Right ventricle myocardium superior (tissue), 1 donor: ENCODE measurements at regions not wholly inside any gene's neighbourhood (a gene's known extent, or its start where the extent isn't known, plus 50 kb on each side); places are given as distances from the start of the nearest gene placed in this dataset.

Source experiments
- ATAC-seq: fragments of 200-7000 bp; cut with Tn5 transposase; one replicate; pipeline ENCODE4 v1.9.1; 2020; ENCODE audit warnings: mild to moderate bottlenecking; ENCODE audit not compliant: poor library complexity
- DNase-seq: peaks from one replicate; pipeline ENCODE4 v3.0.0-alpha.2; 2020
- intact Hi-C: fragments of 100-400 bp; cut with DNase I; formaldehyde crosslinking; loops from one replicate; pipeline ENCODE4 v1.11.2; 2022
- donor health status: DM: no; HTN: yes; CAD: no; lungs with severe emphysema.

DNA sequence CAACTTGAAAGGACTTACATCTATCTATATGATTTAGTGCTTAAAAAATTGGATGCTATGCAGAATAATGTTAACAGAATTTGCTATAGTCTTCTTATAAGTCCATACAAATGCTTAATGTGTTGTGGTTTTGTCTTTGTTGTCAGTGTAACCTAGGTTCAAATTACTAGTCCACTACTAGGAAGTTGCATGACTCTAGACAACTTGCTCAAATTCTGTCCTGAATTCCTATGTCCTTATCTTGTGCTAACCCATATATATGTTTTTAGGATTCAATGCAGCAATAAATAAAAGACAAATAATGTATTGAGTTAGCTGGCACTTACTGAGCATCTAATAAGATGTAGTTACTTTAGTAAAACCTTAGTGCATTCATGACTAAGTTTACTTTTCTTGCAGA, 276.5 kb upstream of the KCNMB2 start:
- intact Hi-C loops = no loop called here
- ATAC-seq (no peak), DNase-seq (no peak)

DNA sequence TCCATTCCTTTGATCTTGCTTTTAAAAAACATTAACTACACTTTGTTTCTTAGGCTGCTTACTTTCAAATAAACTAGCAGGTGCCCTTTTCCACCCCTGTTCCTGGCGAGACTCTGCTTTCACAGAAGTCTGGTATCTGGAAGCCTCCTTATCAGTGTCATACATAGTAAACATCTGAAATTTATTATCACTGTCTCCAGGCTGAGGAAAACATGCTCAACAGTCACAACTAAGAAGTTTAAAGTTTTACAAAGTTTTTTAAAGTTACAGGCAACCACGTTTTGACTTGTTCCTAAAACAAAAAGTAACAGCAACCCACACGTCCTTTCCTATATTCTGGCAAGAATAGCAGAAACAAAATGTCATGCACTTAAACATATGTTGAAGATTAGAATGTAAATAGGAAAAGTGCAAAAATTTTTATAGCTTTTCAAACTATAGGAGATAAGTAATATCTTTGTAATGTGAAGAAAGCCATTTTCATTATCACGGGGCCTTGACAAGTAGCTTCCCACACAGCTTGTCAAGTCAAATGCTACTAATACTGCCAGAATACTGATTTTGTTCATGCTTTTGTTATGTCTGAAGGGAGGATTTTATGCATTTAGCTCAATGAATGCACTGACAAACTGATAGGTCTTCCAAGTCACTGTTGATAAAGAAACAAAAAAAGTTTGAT, 275.2 kb upstream of the KCNMB2 start:
- no peak for ATAC-seq
- DNase-seq = no peak
- intact Hi-C loops = no loop called here

DNA sequence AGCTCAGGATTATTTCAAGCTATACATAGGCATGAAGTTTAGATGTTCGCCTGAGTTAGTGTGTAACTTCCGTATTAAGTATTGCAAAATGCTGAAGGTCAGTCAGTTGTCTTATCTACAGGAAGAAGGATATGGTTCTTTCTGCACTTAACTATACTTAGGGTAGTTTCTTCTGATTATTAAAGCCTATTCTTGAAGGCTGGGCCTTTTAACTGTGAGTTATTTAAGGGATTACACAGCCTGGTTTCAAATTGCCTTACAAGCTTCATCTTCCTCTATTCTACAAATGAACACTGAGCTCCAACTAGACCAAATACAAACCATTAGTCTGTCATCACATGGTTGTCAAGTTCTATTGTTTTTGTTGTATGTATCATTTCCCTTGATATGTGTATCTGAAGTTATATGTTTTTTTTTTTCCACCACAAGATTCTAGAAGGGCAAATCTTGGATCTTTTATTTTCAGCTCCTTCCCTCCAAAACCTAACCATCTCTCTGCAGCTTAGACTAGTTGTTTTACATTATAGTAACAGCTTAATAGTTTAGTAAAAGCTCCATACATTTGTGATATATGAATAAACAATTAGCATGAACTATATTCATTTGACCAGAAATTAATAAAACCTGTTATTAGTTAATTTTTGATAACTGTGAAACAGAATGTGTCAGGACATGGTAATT, 272.9 kb upstream of the KCNMB2 start:
- no peak for DNase-seq
- no peak for ATAC-seq
- intact Hi-C loops = no loop called here

DNA sequence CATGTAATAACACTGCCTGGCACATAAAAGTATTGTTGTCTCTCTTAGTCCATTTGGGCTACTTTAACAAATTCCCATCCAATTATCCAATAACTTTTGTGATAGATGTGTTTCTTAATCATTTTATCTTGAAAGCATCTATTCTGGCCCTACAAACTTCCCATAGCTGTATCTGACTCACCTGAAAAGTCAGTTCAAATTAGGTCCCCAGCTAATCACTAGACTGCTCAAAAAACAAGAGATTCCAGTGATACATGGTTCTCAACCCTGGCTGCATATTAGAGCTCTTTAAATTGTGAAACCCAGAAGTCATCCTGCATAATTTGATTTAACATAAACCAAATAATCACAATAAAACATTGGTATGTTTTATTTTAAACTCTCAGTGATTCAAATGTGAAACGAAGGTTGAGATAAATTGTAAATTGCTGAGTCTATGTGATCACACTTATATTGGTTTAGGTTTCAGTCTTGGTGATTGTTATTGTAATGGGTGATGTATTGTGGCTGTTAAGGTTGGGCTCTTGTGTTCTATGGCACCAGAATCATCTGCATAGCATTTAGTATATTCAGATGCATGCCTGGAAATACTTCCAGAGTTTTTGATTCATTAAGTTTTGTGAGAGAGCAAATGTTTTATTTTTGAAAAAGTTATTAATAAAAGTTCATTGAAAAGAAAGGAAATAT, 268.9 kb upstream of the KCNMB2 start:
- no peak for ATAC-seq
- intact Hi-C loops = no loop called here
- DNase-seq = no peak

DNA sequence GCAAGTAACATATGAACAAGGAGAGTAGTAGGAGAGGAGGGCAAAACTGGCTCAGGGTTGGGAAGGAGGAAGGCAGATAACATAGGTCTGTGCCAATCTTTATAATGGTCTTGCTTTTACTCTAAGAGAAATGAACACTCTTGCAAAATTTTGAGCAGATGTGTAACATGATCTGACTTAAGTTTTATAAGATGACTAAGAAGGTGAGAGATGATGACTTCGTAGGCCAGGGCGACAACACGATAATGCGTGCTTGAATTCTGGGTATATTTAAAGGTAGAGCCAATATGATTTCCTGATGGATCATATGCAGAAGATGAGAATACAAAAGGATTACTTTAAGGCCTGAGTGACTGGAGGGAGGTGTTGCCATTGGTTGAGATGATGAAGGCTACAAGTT, 265.4 kb upstream of the KCNMB2 start:
- intact Hi-C loops = no loop called here
- DNase-seq (no peak), ATAC-seq (no peak)

DNA sequence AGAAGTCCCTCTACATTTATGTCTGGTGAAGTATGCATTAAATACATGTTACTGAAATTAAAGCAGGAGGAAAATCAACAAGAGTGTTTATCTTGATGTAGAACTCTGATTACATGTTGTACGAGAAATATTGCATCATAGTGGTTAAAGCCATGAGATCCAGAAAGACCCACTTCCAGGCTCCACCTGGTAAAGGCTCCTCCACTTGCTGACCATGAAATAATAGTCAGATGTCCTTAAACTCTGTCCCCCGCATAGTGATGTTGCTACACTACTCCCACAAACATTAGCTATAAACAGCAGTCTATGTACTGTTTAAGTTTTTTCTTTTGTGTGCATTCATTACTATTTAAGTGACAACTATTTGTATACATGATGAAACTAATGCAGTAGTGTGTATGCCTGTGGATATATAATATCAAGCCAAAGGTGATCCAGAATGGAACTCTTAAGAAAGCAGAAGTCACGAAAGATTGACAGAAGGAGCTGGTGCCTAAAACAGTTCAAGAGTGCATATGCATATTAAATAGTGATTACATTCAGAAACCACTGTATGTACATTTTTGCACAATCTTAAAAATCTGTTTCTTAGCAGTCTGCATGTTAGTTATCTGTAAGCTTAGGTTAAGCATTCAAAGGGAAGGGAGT, 264.4 kb upstream of the KCNMB2 start:
- ATAC-seq (no peak), DNase-seq (no peak)
- intact Hi-C loops = no loop called here

DNA sequence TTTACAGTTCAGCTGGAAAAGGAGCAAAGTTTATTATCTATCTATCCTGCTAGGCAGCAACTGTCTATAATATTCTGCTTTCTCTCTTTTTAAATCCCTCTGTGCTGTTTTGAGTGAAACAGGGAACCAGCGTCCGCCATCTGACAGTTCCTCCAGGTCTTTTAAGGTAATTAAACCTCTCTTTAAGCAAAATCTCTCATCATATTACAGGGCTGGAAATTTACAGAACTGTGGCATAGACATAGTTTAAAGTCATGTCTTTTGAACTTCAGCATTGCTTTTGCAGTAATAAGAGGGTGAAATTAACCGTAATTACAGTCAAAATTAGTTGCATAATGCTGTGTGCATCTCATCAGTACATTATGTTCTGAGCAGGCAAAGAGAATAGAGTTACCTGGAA, 263.4 kb upstream of the KCNMB2 start:
- DNase-seq (no peak), ATAC-seq (no peak)
- intact Hi-C loops = no loop called here

DNA sequence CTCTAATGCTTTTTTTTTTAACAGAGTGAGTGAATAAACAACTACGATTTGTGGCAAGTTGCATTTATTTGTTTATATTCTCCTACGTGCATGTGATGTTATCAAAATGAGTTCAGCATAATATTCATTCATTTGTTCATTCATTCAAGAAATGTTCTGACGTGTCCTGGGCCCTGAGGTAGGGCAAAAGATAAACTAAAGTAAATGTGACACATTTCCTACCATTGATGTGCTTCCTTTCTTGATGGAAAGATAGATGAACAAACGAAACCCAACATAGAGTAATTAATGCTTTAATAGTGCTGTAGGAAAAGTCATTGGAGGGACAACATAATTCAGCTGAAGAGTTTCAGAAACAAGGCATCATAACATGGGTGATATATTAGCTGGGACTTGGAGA, 261.5 kb upstream of the KCNMB2 start:
- DNase-seq (no peak), ATAC-seq (no peak)
- intact Hi-C loops = no loop called here

DNA sequence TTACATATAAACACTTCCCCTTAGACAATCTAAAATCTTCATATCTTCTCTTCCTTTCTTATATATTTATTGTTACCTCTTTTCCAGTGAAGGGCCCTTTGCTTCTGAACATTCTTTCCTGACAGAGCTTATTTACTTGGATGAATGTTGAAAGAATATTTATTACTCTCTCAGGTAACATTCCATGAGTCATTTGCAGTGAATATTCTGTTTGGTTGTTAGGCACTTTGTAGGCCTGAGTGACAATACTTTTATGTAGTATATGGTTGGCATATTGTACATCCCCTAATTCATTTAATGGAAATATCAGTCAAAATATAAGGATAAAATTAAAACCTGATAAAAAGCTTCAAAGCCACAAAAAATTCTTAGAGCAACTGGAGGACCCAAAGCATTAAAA, 260.9 kb upstream of the KCNMB2 start:
- ATAC-seq (no peak), DNase-seq (no peak)
- intact Hi-C loops = no loop called here

DNA sequence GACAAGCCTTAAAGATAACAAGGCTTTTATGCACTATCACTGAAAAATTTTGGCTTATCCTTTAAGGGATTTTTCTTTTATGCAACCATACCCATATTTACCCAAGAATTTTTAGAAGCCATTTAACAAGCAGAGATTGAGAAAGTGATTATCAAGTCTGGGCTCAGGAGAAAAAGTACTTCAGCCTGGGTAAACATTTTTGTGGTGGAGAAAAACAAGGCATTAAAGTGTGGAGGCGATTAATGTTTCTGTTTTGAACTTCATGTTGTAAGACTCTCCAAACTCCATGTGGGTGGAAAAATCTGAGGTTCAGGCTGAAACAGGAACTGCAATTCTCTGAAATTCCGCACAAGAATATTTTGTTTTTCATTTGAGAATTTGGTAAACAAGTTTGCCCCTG, 260.4 kb upstream of the KCNMB2 start:
- ATAC-seq (no peak), DNase-seq (no peak)
- intact Hi-C loops = no loop called here

DNA sequence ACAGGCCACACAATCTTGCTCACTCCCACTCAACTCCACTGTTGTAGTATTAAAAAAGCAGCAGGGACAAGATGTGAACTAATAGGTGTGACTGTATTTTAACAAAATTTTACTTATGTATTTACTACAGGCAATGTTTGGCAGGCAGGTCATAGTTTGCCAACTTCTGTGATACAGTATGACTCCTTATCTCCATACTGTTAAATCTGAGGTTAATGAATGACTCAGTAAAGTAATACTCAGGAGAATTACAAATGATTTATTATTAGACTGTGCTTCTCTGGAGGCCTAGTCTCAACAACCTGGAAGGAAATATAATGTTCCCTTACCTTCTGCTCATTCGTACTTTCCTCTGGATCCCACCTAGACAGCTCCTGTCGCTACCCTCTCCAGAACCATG, 258.6 kb upstream of the KCNMB2 start:
- DNase-seq = no peak
- ATAC-seq = no peak
- intact Hi-C loops = no loop called here

DNA sequence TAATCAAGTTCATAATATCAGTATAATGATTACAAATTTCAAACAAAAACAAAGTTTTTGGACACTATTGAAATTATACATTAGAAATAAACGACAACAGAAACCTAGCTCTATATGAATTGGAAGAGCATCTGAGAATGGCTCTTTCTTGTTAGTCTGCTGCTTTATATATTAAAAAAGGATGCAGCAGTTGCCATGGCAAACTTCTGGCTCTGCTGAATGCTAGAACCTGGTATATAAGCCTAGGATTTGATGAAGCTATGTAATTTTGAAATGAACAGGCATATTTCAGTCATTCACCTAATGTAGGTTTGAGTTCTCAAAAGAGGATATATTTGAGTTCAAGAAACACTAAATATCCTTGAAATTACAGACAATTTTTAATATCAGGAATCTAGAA, 252.7 kb upstream of the KCNMB2 start:
- intact Hi-C loops = no loop called here
- ATAC-seq (no peak), DNase-seq (no peak)

DNA sequence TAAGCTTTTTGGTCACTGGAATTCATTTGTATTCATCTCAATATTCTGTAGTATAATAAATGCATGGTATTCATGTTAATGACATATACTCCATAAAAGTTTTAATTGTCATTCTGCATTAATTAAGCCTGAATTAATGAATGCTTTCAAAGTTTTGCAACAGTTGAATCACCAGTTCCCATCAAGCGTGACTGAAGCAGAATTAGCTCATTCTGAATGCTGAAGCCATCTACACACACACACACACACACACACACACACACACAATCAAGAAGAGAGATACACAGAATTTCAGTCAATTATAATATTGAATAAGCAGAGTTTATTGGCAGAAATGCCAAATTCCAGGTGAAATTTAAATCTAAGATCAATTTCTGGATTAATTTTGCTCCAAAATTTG, 252.1 kb upstream of the KCNMB2 start:
- intact Hi-C loops = no loop called here
- no peak for ATAC-seq
- no peak for DNase-seq

DNA sequence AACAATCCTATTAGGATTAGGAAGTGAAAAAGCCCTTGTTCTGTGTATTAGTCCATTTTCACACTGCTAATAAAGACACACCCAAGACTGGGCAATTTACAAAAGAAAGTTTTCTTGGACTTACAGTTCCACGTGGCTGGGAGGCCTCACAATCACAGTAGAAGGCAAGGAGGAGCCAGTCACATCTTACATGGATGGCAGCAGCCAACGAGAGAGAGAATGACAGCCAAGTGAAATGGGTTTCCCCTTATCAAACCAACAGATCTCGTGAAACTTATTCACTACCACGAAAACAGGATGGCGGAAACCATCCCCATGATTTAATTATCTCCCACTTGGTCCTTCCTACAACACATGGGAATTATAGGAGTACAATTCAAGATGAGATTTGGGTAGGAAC, 248.2 kb upstream of the KCNMB2 start:
- DNase-seq = no peak
- intact Hi-C loops = no loop called here
- no peak for ATAC-seq

DNA sequence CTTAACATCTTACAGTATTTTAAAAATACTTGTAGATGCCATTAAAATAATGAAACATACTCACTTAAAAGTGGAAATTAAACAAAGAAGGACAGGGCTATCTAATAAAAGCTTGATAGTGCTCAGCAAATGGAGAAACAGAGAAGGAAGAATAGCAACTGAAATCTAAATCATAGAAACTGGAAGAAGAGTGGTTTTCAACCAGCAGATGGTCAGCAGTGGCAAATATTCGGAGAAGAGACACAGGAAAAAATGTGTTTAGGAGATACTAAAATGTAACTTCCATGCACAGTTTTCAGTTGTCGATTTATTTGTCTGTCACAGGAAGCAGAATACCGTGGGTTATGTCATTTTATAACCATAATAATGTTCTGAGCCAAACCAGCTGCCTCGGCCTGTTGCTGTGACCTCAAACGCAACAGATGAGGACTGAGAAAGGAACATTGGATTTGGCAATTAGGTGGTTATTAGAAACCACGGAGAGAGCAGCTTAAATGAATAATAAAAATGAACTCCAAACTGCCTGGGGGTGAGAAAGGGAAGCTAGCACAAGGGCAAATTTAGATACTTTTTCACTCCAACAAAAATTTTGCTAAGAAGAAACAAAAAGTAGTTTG, 246.6 kb upstream of the KCNMB2 start:
- DNase-seq (peak; percentile 48), ATAC-seq (peak; percentile 87)
- intact Hi-C loops = no loop called here

DNA sequence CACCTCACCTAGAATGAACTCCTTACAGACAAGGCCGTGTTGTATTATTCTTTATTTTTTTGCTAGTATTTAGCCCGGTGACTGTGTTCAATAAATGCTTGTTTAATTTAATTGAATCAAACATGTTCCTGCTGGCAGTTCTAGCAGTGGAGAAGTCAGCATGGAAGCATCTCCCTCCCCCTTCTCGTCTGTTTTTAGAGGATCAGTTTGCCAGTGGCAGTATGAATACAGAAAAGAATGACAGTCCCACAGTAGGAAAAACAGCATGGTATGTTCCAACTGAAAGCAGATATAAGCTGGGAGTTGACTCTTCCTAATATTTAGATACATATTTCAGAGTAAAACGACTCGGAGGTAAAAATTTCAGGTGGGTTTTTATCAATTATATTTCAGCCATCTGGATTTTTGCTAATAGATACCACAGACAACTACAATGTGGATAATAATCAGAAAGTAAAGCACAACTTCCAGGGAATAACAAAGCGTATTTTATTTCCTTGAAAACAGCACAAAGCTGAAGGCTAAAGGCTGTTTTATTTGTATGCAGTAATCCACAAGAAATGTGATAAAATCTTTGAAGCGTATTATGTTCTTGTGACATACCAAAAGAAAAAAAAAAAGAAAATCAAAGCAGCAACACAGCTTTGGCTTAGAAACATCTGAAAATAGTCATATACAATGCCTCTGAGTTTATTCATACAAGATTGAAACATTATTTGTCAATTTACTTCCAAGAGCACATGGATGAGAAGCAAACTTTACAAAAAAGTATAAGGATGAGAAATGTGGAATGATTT, 244.5 kb upstream of the KCNMB2 start:
- intact Hi-C loops = no loop called here
- ATAC-seq = no peak
- no peak for DNase-seq

DNA sequence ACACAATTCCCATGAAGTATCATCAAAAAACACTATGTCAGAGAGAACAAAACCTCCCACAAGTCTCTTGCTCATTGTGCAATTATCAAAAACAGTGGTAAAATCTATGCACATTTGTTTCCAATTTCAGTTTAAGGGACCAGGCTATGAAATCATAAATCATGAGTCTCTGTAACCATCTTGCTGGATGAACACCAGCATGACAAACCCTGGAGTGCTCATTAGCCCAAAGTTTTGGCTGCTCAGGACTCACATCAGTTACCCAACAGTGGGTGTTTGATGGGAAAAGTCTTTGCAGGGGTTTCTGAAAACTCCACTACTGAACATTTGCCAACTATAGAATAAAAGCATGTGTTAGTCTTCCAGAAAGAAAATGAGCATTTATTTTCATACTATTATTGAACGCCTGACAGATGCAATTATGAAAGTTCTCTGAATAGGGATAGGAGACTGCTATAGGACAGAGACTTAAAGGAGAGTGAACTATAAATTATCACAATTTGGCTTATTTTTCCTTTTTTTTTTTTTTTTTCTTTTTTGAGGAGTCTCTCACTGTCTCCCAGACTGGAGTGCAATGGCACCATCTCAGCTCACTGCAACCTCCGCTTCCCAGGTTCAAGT, 240.8 kb upstream of the KCNMB2 start:
- DNase-seq = no peak
- intact Hi-C loops = no loop called here
- peak; percentile 79 for ATAC-seq

DNA sequence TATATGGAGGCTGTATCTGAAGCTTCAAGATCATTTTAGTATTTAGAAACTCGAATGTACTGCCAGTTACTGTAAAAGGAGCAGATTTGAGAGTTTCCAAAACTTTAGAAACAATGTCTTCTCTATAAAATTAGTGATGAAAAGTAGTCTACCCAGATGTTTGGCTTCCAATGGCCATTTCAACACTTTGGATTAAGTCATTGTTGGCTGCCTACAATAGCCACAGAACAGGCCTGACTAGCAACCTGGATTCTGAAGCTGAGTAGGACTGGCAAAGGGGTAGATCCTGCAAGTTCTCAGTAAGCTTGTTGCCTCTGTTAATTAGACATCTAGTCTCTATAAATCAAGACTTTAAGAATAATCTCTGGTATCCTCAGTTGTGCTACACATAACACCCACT, 239.0 kb upstream of the KCNMB2 start:
- peak; percentile 91 for ATAC-seq
- DNase-seq = no peak
- intact Hi-C loops = no loop called here
